GM19397 (cell line): ENCODE measurements at regions not wholly inside any gene's neighbourhood (a gene's known extent, or its start where the extent isn't known, plus 50 kb on each side); places are given as distances from the start of the nearest gene placed in this dataset.

Experiments used
- ATAC-seq: cut with Tn5 transposase; IDR thresholded peaks from one replicate; pipeline ENCODE4 v1.9.1; 2021; ENCODE audit warnings: mild to moderate bottlenecking, moderate library complexity; ENCODE audit not compliant: unreplicated experiment

GRCh38 chrX:39981946-39982345, 115.8 kb downstream of the BCOR start:
- ATAC-seq = no peak

- ATAC-seq = no peak
Observed at GRCh38 chrX:39982948-39983347, 114.8 kb downstream of the BCOR start.

- ATAC-seq = no peak
Observed at GRCh38 chrX:39983715-39984114, 114.0 kb downstream of the BCOR start.

- ATAC-seq = no peak
Observed at GRCh38 chrX:39984191-39984956, 113.4 kb downstream of the BCOR start.

GRCh38 chrX:39985071-39985470, 112.7 kb downstream of the BCOR start:
- ATAC-seq = no peak

- ATAC-seq = no peak
Observed at GRCh38 chrX:39985551-39985950, 112.2 kb downstream of the BCOR start.

GRCh38 chrX:39988496-39988895, 109.3 kb downstream of the BCOR start:
- no peak for ATAC-seq

GRCh38 chrX:39990388-39990787, 107.4 kb downstream of the BCOR start:
- no peak for ATAC-seq

- no peak for ATAC-seq
Observed at GRCh38 chrX:39992300-39992699, 105.5 kb downstream of the BCOR start.

- no peak for ATAC-seq
Observed at GRCh38 chrX:39995457-39995856, 102.3 kb downstream of the BCOR start.

- no peak for ATAC-seq
Observed at GRCh38 chrX:39996536-39996935, 101.2 kb downstream of the BCOR start.

GRCh38 chrX:39998636-39999406, 98.9 kb downstream of the BCOR start:
- no peak for ATAC-seq
